GM21515 (cell line): ENCODE measurements at regions not wholly inside any gene's neighbourhood (a gene's known extent, or its start where the extent isn't known, plus 50 kb on each side); places are given as distances from the start of the nearest gene placed in this dataset.

Experiments used
- ATAC-seq: cut with Tn5 transposase; IDR thresholded peaks from one replicate; pipeline ENCODE4 v1.9.1; 2021; ENCODE audit not compliant: unreplicated experiment

DNA sequence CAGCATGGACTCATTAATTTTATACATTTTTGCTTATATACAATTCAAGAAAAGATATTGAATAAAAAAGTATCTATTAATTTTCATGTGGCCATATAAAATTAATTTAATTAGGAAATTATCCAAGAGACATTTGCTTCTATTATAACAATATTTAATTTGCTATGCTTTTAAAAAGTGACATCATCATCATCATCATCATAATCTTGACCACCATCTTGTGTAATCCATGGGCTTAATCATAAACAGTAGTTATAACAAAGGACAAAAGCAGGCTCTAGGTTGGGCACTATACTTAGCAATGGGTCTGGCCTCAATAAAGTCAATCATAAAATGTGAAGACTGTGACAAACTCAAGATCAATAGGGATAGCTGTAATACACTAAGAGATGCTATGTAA is 1031.6 kb downstream of the SLITRK1 start:
- ATAC-seq, result no peak

DNA sequence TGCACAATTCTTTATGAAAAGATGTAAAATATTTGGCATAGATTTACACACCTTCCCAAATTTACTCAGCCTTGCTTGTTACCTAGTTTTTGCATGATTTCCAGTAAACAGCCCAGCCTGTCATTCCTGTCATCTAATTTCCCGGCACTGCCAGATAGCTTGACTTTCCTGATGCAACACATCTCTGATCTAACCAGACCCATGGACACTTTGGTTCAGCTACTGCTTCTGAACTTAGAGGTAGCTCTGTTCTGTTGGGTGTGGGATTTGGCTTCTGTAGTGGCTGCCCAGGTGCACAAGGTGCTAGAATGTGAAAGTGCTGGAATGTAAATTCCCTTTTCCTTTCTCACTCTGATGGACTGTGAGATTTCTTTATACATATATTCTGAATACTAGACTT is 1033.5 kb downstream of the SLITRK1 start:
- ATAC-seq, result no peak

DNA sequence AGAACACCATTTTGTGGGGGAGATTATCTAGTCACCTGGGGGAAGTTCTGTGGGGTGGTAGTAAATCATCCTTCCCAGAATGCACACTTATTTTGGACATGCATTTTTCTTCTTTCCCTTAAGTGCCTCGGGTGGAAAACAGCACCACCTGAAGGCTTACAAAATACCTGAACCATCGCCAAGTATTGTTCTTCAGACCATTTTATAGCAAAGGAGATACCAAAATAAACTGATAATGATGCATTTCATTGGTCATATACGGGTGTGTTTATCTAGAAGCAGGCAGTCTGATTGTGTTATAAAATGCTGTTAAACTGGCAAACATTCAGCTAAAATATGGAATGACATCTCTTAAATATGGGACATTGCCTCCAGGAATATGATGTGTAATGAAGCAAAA is 1034.7 kb downstream of the SLITRK1 start:
- no peak for ATAC-seq

DNA sequence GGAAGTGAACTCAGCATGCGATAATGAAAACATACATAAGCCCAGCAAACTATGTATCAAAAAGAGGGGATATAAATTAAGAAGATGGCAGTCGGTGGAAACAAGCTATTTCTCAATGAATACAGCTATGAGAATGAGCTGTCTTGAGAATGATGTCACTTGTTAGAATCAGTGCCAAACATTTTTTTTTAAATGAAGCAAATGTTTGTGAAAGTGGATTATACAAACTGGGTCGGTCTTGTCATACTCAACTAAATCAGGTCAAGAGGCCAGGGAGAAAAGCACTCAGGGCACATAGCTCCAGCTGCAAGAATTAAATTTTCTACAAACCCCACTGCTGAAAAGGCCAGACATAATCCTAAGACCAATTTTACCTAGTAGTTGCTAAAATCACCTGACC is 1048.4 kb downstream of the SLITRK1 start:
- no peak for ATAC-seq

- ATAC-seq, result no peak
Observed at GRCh38 chr13:82829040-82829439, 1053.2 kb downstream of the SLITRK1 start.

DNA sequence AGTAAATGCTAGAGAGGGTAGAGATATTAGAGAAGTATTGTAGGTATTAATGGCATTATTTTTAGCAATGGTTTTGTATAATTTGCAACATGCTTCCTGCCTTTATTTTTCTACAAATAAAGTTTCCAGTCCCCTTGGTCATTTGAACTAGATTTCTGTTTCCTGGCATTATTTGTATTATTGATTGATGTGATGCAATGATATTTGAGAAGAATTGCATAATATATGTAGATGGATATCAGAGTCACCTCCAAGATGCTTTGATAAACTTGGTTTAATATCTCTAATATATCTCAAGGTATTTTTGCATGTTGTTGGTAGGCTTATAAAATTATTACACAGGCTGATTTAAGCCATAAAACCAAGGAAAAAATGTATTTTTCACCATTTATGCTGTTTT is 1054.5 kb downstream of the SLITRK1 start:
- ATAC-seq, result no peak

DNA sequence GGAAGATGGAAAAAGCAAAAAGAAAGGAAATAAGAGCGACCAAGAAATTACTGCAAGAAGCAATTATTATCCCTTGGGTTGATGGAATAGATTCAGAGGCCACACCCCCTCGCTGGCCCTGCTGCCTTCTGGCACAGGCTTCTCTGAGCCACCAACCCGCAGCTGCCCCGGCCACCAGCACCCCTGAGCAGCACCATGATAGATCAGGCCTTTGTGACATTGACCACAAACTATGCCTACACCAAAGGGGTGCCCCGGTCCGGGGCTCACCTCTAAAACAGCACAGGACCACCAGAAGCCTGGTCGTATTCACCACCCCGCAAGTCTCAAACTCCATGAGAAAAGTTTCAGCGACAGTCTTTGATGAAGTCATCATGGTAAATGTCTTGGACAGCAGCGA is 1059.3 kb downstream of the SLITRK1 start:
- no peak for ATAC-seq

DNA sequence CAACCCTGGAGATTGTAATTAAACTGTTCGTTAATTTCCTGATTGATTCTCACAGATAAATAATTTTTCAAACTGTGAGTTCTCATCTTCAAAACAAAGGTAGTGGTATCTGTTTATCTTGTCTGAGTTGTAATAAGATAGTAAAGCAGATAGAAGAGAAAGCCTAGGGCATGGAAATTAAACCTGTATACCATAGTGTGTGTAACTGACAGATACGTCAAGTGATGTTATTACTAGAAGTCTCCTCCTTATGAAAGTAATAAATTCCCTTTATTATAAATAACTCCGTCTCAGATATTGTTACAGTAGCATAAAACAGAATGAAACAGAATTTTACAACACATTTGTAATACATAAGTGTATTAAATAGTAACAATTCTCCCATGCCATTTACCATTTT is 1065.1 kb downstream of the SLITRK1 start:
- no peak for ATAC-seq

- ATAC-seq, result no peak
Observed at GRCh38 chr13:82815791-82816190, 1066.5 kb downstream of the SLITRK1 start.

GRCh38 chr13:82803341-82803740 is 1078.9 kb downstream of the SLITRK1 start:
- no peak for ATAC-seq

- ATAC-seq, result no peak
Observed at GRCh38 chr13:82802528-82802927, 1079.7 kb downstream of the SLITRK1 start.

DNA sequence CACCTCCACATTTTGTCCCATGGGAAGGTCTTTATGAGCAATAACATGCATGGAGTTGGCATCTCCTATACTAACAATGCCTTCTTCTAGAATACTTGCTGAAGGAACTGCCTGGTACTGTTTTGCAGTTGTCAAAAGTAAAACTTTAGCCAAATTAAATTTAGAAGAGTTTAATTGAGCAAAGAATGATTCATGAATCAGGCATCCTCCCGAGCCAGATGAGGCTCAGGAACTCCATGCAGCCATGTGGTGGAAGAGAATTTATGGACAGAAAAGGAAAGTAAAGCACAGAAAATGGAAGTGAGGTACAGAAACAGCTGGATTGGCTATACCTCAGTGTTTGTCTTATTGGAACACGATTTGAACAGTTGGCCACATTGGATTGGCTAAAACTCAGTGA is 1081.9 kb downstream of the SLITRK1 start:
- ATAC-seq, result no peak

GRCh38 chr13:82797876-82798275 is 1084.4 kb downstream of the SLITRK1 start:
- no peak for ATAC-seq

DNA sequence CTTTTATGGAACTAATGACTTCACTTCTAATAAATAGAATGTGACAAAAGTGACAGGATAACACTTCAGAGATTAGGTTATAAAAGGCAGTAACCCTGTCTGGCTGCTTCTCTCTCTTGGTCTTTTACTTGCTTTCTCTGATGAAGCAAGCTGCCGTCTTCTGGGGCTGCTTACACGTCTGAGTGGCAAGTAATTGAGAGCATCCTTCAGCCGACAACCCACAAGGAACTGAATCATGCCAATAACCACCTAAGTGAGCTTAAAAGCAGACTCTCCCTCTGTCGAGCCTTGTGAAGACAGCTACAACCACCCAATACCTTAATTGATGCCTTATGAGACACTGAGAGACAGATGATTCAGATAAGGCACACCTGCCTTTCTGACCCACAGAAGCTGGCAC is 1091.2 kb downstream of the SLITRK1 start:
- no peak for ATAC-seq

DNA sequence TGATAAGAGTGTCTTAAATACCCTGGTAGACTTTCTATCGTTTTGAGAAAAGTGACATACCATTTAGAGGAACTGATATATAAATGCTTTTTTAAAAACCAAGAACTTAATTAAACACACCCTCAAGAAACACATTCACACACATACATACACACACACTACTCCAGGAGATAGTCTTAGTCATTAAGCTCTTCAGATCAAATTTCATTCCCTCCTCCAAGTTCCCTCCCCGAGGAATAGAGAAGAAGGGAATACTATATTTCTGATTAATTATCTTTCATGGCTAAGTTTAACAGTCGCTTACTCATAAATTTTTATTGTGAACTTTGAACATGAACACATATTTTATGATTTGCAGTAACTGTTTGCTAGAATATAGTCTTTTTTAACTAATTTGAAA is 1109.5 kb downstream of the SLITRK1 start:
- ATAC-seq, result no peak

DNA sequence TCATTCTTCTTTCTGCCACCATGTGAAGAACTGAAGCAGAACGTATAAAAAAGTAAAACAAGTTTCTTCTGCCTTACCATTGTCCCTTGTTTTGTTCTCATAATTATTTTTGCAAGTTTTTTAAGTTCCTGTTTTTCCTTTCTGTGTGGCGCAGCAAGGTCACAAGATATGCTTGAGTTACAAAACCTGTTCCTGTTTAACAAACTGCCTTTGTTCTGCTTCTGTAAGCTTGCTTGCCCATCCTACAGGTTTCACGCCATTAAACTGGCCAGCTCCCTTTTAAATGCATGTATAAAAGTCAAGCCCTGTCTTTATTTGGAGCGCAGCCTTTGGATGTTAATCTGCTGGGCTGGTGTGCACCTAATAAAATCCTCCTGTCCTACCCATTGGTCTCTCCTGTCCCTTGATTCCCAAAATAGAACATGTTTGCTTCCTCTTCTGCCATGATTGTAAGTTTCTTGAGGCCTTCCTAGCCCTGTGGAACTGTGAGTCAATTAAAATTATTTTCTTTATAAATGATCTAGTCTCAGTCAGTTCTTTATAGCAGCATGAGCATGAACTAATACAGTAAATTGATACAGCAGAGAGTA is 1115.4 kb downstream of the SLITRK1 start:
- ATAC-seq, result no peak

- ATAC-seq, result no peak
Observed at GRCh38 chr13:82758044-82758443, 1124.2 kb downstream of the SLITRK1 start.

DNA sequence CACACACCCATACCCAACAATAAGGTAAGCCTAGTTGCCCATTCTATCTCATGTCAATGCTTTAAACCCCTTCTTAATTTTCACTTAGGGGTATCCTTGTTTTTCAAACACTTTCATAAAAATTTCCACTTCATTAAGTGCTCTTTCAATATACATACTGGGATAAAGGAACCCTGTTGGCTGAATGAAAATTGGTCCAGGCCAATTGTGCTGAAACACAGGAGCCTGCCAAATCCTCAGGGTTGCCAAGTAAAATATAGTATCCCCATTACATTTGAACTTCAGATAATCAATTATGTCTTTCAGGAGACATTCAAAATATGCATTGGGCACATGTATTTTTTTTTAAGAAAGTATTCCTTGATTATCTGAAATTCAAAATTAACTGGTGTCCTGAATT is 1131.1 kb downstream of the SLITRK1 start:
- ATAC-seq, result no peak

DNA sequence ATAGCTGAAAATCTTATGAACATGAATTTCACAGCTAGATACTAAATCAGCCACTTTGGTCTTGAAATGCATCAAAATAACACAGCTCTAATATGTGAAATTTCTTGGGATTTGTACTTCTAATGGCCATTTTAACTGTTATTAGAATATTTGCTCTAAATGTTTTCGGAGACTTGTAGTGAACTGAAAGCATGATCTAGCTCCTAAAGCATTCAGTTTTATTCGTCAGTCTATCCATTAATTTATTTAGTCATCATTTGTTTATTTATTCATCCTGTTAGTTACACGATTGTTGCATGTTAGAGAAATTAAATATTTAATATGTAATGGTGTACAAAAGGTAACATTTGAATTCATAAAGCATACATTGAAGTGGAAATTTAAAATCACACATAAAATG is 1132.7 kb downstream of the SLITRK1 start:
- no peak for ATAC-seq

- no peak for ATAC-seq
Observed at GRCh38 chr13:82747958-82748357, 1134.3 kb downstream of the SLITRK1 start.

GRCh38 chr13:82747291-82747690 is 1135.0 kb downstream of the SLITRK1 start:
- ATAC-seq, result no peak

DNA sequence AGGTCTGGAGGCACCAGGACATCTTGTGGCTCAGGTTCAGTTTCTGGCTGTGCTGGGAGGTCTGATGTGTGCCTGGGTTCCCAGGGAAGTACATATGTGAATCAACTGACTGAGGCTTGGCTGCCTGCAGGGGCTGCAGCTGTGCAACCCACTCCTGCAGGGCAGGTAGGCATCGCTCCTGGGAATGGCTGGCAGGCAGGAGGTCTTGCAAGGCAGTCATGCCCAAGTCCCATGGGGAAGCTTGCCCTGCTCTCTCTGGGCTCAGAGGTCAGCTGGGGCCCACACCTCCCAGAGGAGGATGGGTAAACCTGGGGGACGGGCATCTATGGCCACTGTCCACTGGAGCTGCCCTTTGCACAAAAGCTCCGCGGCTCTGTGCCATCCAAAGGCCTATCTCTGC is 1141.8 kb downstream of the SLITRK1 start:
- no peak for ATAC-seq

DNA sequence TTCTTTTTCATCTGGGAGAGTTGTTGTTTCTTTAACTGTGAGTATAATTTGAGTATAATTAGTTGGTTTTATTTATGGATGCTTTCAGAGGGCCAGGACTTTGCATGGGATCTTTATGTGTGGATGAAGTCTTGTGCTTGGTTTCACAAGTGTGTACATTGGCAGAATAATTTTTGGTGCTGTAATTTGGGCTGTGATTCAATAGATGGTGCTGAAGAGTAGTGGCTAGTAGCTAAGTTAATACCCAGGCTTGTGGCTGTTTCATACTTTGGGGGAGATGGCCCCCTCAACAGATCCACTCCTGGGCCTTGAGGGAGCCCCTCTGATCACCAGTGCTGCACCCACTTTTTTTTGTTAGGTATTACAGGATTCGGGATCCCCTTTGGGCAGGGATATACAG is 1142.4 kb downstream of the SLITRK1 start:
- no peak for ATAC-seq

GRCh38 chr13:82729401-82729800 is 1152.9 kb downstream of the SLITRK1 start:
- no peak for ATAC-seq
